ENCODE measurements at regions not wholly inside any gene's neighbourhood (a gene's known extent, or its start where the extent isn't known, plus 50 kb on each side); places are given as distances from the start of the nearest gene placed in this dataset.

- H3K27me3 Mint-ChIP-seq (ENCODE audit: low read depth, unreplicated experiment): no peaks in the 10 kb centered on the region
- TF ChIP-seq EZH2 (IDR thresholded peaks at IDR 0.05; ENCODE audit: insufficient read depth, low read length): no peak
- TF ChIP-seq CTCF (IDR thresholded peaks at IDR 0.05; ENCODE audit: insufficient read depth, low read depth, low read length): no peak
- Histone ChIP-seq H4K20me1 (ENCODE audit: insufficient read depth, low read length) (no peaks in the 10 kb centered on the region), H2AFZ (ENCODE audit: low read depth, low read length) (no peak overlapping the region), H3K36me3 (ENCODE audit: insufficient read depth, low read length) (no peaks in the 10 kb centered on the region), H3K27ac (ENCODE audit: low read depth, low read length) (no peak overlapping the region), H3K9ac (ENCODE audit: low read length) (no peak overlapping the region), H3K27me3 (ENCODE audit: insufficient read depth, low read length) (no peaks in the 10 kb centered on the region), H3K9me3 (ENCODE audit: insufficient read depth, low read depth, low read length) (no peaks in the 10 kb centered on the region), H3K4me3 (ENCODE audit: insufficient read depth, low read depth, low read length) (no peak overlapping the region), H3K4me2 (ENCODE audit: low read length) (no peak overlapping the region), H3K4me1 (ENCODE audit: insufficient read depth, low read length) (no peaks in the 10 kb centered on the region), H3K79me2 (ENCODE audit: insufficient read depth, low read length) (no peaks in the 10 kb centered on the region)
- H3K27ac Mint-ChIP-seq (ENCODE audit: unreplicated experiment): no peak overlapping the region
- H3K4me3 Mint-ChIP-seq (ENCODE audit: unreplicated experiment): no peak overlapping the region
- no peaks in the 10 kb centered on the region for H3K4me1 Mint-ChIP-seq (ENCODE audit: low read depth, unreplicated experiment)
- DNase-seq (ENCODE audit: low read depth): no peak
- H3K9me3 Mint-ChIP-seq (ENCODE audit: unreplicated experiment): peaks cover 2% of the 10 kb centered on the region
- H3K36me3 Mint-ChIP-seq (ENCODE audit: low read depth, unreplicated experiment): no peaks in the 10 kb centered on the region
- no peak for FAIRE-seq
Measured at GRCh38 chr13:73590795-73591194, 532.0 kb downstream of the KLF5 start.

GRCh38 chr13:73585236-73585635, 526.4 kb downstream of the KLF5 start:
- no peak for DNase-seq (ENCODE audit: low read depth)
- no peak overlapping the region for H2AFZ ChIP-seq (ENCODE audit: low read depth, low read length)
- TF ChIP-seq EZH2 (IDR thresholded peaks at IDR 0.05; ENCODE audit: insufficient read depth, low read length) (no peak), CTCF (IDR thresholded peaks at IDR 0.05; ENCODE audit: insufficient read depth, low read depth, low read length) (no peak)
- Mint-ChIP-seq H3K4me1 (ENCODE audit: low read depth, unreplicated experiment) (no peaks in the 10 kb centered on the region), H3K4me3 (ENCODE audit: unreplicated experiment) (no peak overlapping the region), H3K36me3 (ENCODE audit: low read depth, unreplicated experiment) (no peaks in the 10 kb centered on the region), H3K27me3 (ENCODE audit: low read depth, unreplicated experiment) (no peaks in the 10 kb centered on the region), H3K9me3 (ENCODE audit: unreplicated experiment) (peaks cover 5% of the 10 kb centered on the region), H3K27ac (ENCODE audit: unreplicated experiment) (no peak overlapping the region)
- no peak overlapping the region for H3K4me2 ChIP-seq (ENCODE audit: low read length)
- no peak overlapping the region for H3K27ac ChIP-seq (ENCODE audit: low read depth, low read length)
- H3K4me1 ChIP-seq (ENCODE audit: insufficient read depth, low read length): no peaks in the 10 kb centered on the region
- no peaks in the 10 kb centered on the region for H3K36me3 ChIP-seq (ENCODE audit: insufficient read depth, low read length)
- no peaks in the 10 kb centered on the region for H3K79me2 ChIP-seq (ENCODE audit: insufficient read depth, low read length)
- no peaks in the 10 kb centered on the region for H3K27me3 ChIP-seq (ENCODE audit: insufficient read depth, low read length)
- H3K9me3 ChIP-seq (ENCODE audit: insufficient read depth, low read depth, low read length): no peaks in the 10 kb centered on the region
- H3K4me3 ChIP-seq (ENCODE audit: insufficient read depth, low read depth, low read length): no peak overlapping the region
- H4K20me1 ChIP-seq (ENCODE audit: insufficient read depth, low read length): no peaks in the 10 kb centered on the region
- H3K9ac ChIP-seq (ENCODE audit: low read length): no peak overlapping the region
- no peak for FAIRE-seq

GRCh38 chr13:73583331-73583730, 524.5 kb downstream of the KLF5 start:
- H3K36me3 ChIP-seq (ENCODE audit: insufficient read depth, low read length): no peaks in the 10 kb centered on the region
- H3K79me2 ChIP-seq (ENCODE audit: insufficient read depth, low read length): no peaks in the 10 kb centered on the region
- DNase-seq (ENCODE audit: low read depth) (no peak), FAIRE-seq (no peak)
- no peak overlapping the region for H3K4me3 Mint-ChIP-seq (ENCODE audit: unreplicated experiment)
- peaks cover 5% of the 10 kb centered on the region for H3K9me3 Mint-ChIP-seq (ENCODE audit: unreplicated experiment)
- no peaks in the 10 kb centered on the region for H3K9me3 ChIP-seq (ENCODE audit: insufficient read depth, low read depth, low read length)
- H3K9ac ChIP-seq (ENCODE audit: low read length): no peak overlapping the region
- H4K20me1 ChIP-seq (ENCODE audit: insufficient read depth, low read length): no peaks in the 10 kb centered on the region
- TF ChIP-seq EZH2 (IDR thresholded peaks at IDR 0.05; ENCODE audit: insufficient read depth, low read length) (no peak), CTCF (IDR thresholded peaks at IDR 0.05; ENCODE audit: insufficient read depth, low read depth, low read length) (no peak)
- H3K4me3 ChIP-seq (ENCODE audit: insufficient read depth, low read depth, low read length): no peak overlapping the region
- no peak overlapping the region for H3K27ac ChIP-seq (ENCODE audit: low read depth, low read length)
- no peak overlapping the region for H3K27ac Mint-ChIP-seq (ENCODE audit: unreplicated experiment)
- no peaks in the 10 kb centered on the region for H3K27me3 ChIP-seq (ENCODE audit: insufficient read depth, low read length)
- H2AFZ ChIP-seq (ENCODE audit: low read depth, low read length): no peak overlapping the region
- H3K36me3 Mint-ChIP-seq (ENCODE audit: low read depth, unreplicated experiment): no peaks in the 10 kb centered on the region
- H3K4me1 Mint-ChIP-seq (ENCODE audit: low read depth, unreplicated experiment): no peaks in the 10 kb centered on the region
- no peak overlapping the region for H3K4me2 ChIP-seq (ENCODE audit: low read length)
- H3K27me3 Mint-ChIP-seq (ENCODE audit: low read depth, unreplicated experiment): no peaks in the 10 kb centered on the region
- no peaks in the 10 kb centered on the region for H3K4me1 ChIP-seq (ENCODE audit: insufficient read depth, low read length)
